Activated naive CD8-positive, alpha-beta T cell treated with anti-CD3 and anti-CD28 coated beads for 36 hours (primary cell): ENCODE measurements at regions not wholly inside any gene's neighbourhood (a gene's known extent, or its start where the extent isn't known, plus 50 kb on each side); places are given as distances from the start of the nearest gene placed in this dataset.

Experiments used
- DNase-seq: peaks from one replicate; pipeline ENCODE4 v3.0.0; 2021
- H3K27ac Mint-ChIP-seq: one replicate; pipeline ENCODE4 v1.8.0; 2022; ENCODE audit warnings: mild to moderate bottlenecking, moderate library complexity, mixed read lengths
- H3K27me3 Mint-ChIP-seq: one replicate; pipeline ENCODE4 v1.8.0; 2022; ENCODE audit warnings: mild to moderate bottlenecking, mixed read lengths
- H3K36me3 Mint-ChIP-seq: one replicate; pipeline ENCODE4 v1.8.0; 2021; ENCODE audit warnings: mild to moderate bottlenecking, mixed read lengths
- H3K4me1 Mint-ChIP-seq: one replicate; pipeline ENCODE4 v1.8.0; 2021; ENCODE audit warnings: mixed read lengths
- H3K4me3 Mint-ChIP-seq: one replicate; pipeline ENCODE4 v1.8.0; 2022; ENCODE audit warnings: mild to moderate bottlenecking, moderate library complexity, mixed read lengths
- H3K9me3 Mint-ChIP-seq: one replicate; pipeline ENCODE4 v1.8.0; 2022; ENCODE audit warnings: mixed read lengths

- Mint-ChIP-seq H3K4me1 (no peaks in the 10 kb centered on the region), H3K36me3 (no peaks in the 10 kb centered on the region), H3K27ac (no peak overlapping the region), H3K9me3 (no peaks in the 10 kb centered on the region), H3K4me3 (no peak overlapping the region), H3K27me3 (peaks cover 14% of the 10 kb centered on the region)
- no peak for DNase-seq
Observed at GRCh38 chr1:208369045-208369444, 124.9 kb upstream of the PLXNA2 start.

GRCh38 chr1:208369658-208370057, 125.5 kb upstream of the PLXNA2 start:
- no peak overlapping the region for H3K27ac Mint-ChIP-seq
- H3K4me1 Mint-ChIP-seq = no peaks in the 10 kb centered on the region
- no peak for DNase-seq
- no peaks in the 10 kb centered on the region for H3K9me3 Mint-ChIP-seq
- no peak overlapping the region for H3K4me3 Mint-ChIP-seq
- H3K27me3 Mint-ChIP-seq = peaks cover 16% of the 10 kb centered on the region
- H3K36me3 Mint-ChIP-seq = no peaks in the 10 kb centered on the region

- Mint-ChIP-seq H3K9me3 (no peaks in the 10 kb centered on the region), H3K27me3 (peaks cover 7% of the 10 kb centered on the region), H3K4me3 (no peak overlapping the region), H3K27ac (no peak overlapping the region), H3K4me1 (no peaks in the 10 kb centered on the region), H3K36me3 (no peaks in the 10 kb centered on the region)
- no peak for DNase-seq
Observed at GRCh38 chr1:208374391-208374941, 130.3 kb upstream of the PLXNA2 start.

- peaks cover 4% of the 10 kb centered on the region for H3K27me3 Mint-ChIP-seq
- H3K27ac Mint-ChIP-seq = no peak overlapping the region
- no peak overlapping the region for H3K4me3 Mint-ChIP-seq
- no peaks in the 10 kb centered on the region for H3K9me3 Mint-ChIP-seq
- H3K36me3 Mint-ChIP-seq = no peaks in the 10 kb centered on the region
- no peaks in the 10 kb centered on the region for H3K4me1 Mint-ChIP-seq
- no peak for DNase-seq
Observed at GRCh38 chr1:208381481-208381880, 137.3 kb upstream of the PLXNA2 start.

- Mint-ChIP-seq H3K4me1 (no peaks in the 10 kb centered on the region), H3K36me3 (no peaks in the 10 kb centered on the region), H3K4me3 (no peak overlapping the region), H3K27me3 (no peaks in the 10 kb centered on the region), H3K27ac (no peak overlapping the region), H3K9me3 (no peaks in the 10 kb centered on the region)
- DNase-seq = no peak
Observed at GRCh38 chr1:208387908-208388811, 144.0 kb upstream of the PLXNA2 start.

- Mint-ChIP-seq H3K4me1 (no peaks in the 10 kb centered on the region), H3K27me3 (no peaks in the 10 kb centered on the region), H3K9me3 (no peaks in the 10 kb centered on the region), H3K36me3 (no peaks in the 10 kb centered on the region), H3K27ac (no peak overlapping the region), H3K4me3 (no peak overlapping the region)
- DNase-seq = no peak
Observed at GRCh38 chr1:208393416-208393815, 149.2 kb upstream of the PLXNA2 start.

GRCh38 chr1:208393826-208394225, 149.6 kb upstream of the PLXNA2 start:
- H3K27me3 Mint-ChIP-seq = no peaks in the 10 kb centered on the region
- no peaks in the 10 kb centered on the region for H3K9me3 Mint-ChIP-seq
- H3K27ac Mint-ChIP-seq = no peak overlapping the region
- H3K36me3 Mint-ChIP-seq = no peaks in the 10 kb centered on the region
- H3K4me1 Mint-ChIP-seq = no peaks in the 10 kb centered on the region
- no peak for DNase-seq
- H3K4me3 Mint-ChIP-seq = no peak overlapping the region

GRCh38 chr1:208397286-208397685, 153.1 kb upstream of the PLXNA2 start:
- Mint-ChIP-seq H3K27me3 (peaks cover 5% of the 10 kb centered on the region), H3K36me3 (no peaks in the 10 kb centered on the region), H3K9me3 (no peaks in the 10 kb centered on the region), H3K4me3 (no peak overlapping the region), H3K27ac (no peak overlapping the region), H3K4me1 (no peaks in the 10 kb centered on the region)
- DNase-seq = no peak

GRCh38 chr1:208405014-208405413, 160.8 kb upstream of the PLXNA2 start:
- H3K27me3 Mint-ChIP-seq = peaks cover 12% of the 10 kb centered on the region

GRCh38 chr1:208409176-208409575, 165.0 kb upstream of the PLXNA2 start:
- Mint-ChIP-seq H3K4me3 (no peak overlapping the region), H3K4me1 (no peaks in the 10 kb centered on the region), H3K27ac (no peak overlapping the region), H3K36me3 (no peaks in the 10 kb centered on the region), H3K9me3 (no peaks in the 10 kb centered on the region), H3K27me3 (peaks cover 7% of the 10 kb centered on the region)
- no peak for DNase-seq

More at GRCh38 chr1:208405014-208405413, 160.8 kb upstream of the PLXNA2 start:
- Mint-ChIP-seq H3K4me1 (no peaks in the 10 kb centered on the region), H3K27ac (no peak overlapping the region), H3K4me3 (no peak overlapping the region), H3K9me3 (no peaks in the 10 kb centered on the region), H3K36me3 (no peaks in the 10 kb centered on the region)
- no peak for DNase-seq

- no peak overlapping the region for H3K4me3 Mint-ChIP-seq
- no peak for DNase-seq
- no peaks in the 10 kb centered on the region for H3K4me1 Mint-ChIP-seq
- no peaks in the 10 kb centered on the region for H3K9me3 Mint-ChIP-seq
- no peaks in the 10 kb centered on the region for H3K36me3 Mint-ChIP-seq
- H3K27me3 Mint-ChIP-seq = peaks cover 4% of the 10 kb centered on the region
- H3K27ac Mint-ChIP-seq = no peak overlapping the region
Observed at GRCh38 chr1:208410409-208410808, 166.2 kb upstream of the PLXNA2 start.

- no peak for DNase-seq
- Mint-ChIP-seq H3K27ac (no peak overlapping the region), H3K9me3 (no peaks in the 10 kb centered on the region), H3K36me3 (no peaks in the 10 kb centered on the region), H3K4me1 (no peaks in the 10 kb centered on the region), H3K27me3 (peaks cover 8% of the 10 kb centered on the region), H3K4me3 (no peak overlapping the region)
Observed at GRCh38 chr1:208413006-208413405, 168.8 kb upstream of the PLXNA2 start.

- DNase-seq = no peak
- peaks cover 2% of the 10 kb centered on the region for H3K4me1 Mint-ChIP-seq
- H3K27ac Mint-ChIP-seq = no peak overlapping the region
- H3K9me3 Mint-ChIP-seq = no peaks in the 10 kb centered on the region
- no peaks in the 10 kb centered on the region for H3K36me3 Mint-ChIP-seq
- H3K4me3 Mint-ChIP-seq = no peak overlapping the region
- H3K27me3 Mint-ChIP-seq = peaks cover 8% of the 10 kb centered on the region
Observed at GRCh38 chr1:208418667-208419066, 174.5 kb upstream of the PLXNA2 start.

- no peak for DNase-seq
- Mint-ChIP-seq H3K4me3 (no peak overlapping the region), H3K36me3 (no peaks in the 10 kb centered on the region)
Observed at GRCh38 chr1:208419746-208420420, 175.7 kb upstream of the PLXNA2 start.

GRCh38 chr1:208420696-208421095, 176.5 kb upstream of the PLXNA2 start:
- H3K36me3 Mint-ChIP-seq = no peaks in the 10 kb centered on the region
- H3K27me3 Mint-ChIP-seq = peaks cover 12% of the 10 kb centered on the region
- H3K4me3 Mint-ChIP-seq = no peak overlapping the region
- H3K9me3 Mint-ChIP-seq = no peaks in the 10 kb centered on the region
- peaks cover 2% of the 10 kb centered on the region for H3K4me1 Mint-ChIP-seq
- no peak overlapping the region for H3K27ac Mint-ChIP-seq
- DNase-seq = no peak

More at GRCh38 chr1:208419746-208420420, 175.7 kb upstream of the PLXNA2 start:
- peaks cover 2% of the 10 kb centered on the region for H3K4me1 Mint-ChIP-seq
- H3K27ac Mint-ChIP-seq = no peak overlapping the region
- peaks cover 12% of the 10 kb centered on the region for H3K27me3 Mint-ChIP-seq
- H3K9me3 Mint-ChIP-seq = no peaks in the 10 kb centered on the region
